GM12878 (cell line): ENCODE measurements at regions not wholly inside any gene's neighbourhood (a gene's known extent, or its start where the extent isn't known, plus 50 kb on each side); places are given as distances from the start of the nearest gene placed in this dataset.

ENCODE experiments used
- ATAC-seq: fragments of 200-7000 bp; cut with Tn5 transposase; 3 replicates; pipeline ENCODE4 v1.9.1; 2020; ENCODE audit warnings: mild to moderate bottlenecking, moderate library complexity
- BruUV-seq: library from RNA; stranded (reverse); fragments of 400-500 nt; replicated peaks from 2 replicates; lab custom pipeline; 2021; lab: Mats Ljungman, UMichigan
- CTCF ChIA-PET: fragments of 300-600 bp; sonication (Branson Sonifier 250); formaldehyde crosslinking; extraction: SDS; loops from one replicate; lab custom pipeline; 2021; ENCODE audit warnings: inconsistent platforms; lab: Yijun Ruan, JAX
- POLR2A ChIA-PET: fragments of 350-600 bp; formaldehyde crosslinking; extraction: SDS; loops from one replicate; lab custom pipeline; 2021; ENCODE audit warnings: inconsistent platforms; lab: Charles Lee
- RAD21 ChIA-PET: fragments of 300-600 bp; sonication (Branson Sonifier 250); formaldehyde crosslinking; loops from one replicate; lab custom pipeline; 2023; ENCODE audit warnings: antibody characterized with exemption; ENCODE audit not compliant: unreplicated experiment; lab: Charles Lee
- SMC1A ChIA-PET: fragments of 300-600 bp; sonication (Branson Sonifier 250); formaldehyde crosslinking; loops from one replicate; lab custom pipeline; 2023; ENCODE audit not compliant: unreplicated experiment, uncharacterized antibody; lab: Charles Lee
- DNase-seq: peaks from one replicate; pipeline ENCODE4 v3.0.0-alpha.2; 2011; ENCODE audit warnings: low read depth, low spot score
- FAIRE-seq: peaks from 3 replicates; lab custom pipeline; 2011; peaks lifted over from hg19 to GRCh38; lab: Jason Lieb, UNC
- H2AFZ ChIP-seq: 2 replicates; pipeline ENCODE4 v1.6.0; 2011; ENCODE audit warnings: low read depth, low read length, control low read depth; ENCODE audit not compliant: control insufficient read depth
- H3K27ac ChIP-seq: 2 replicates; pipeline ENCODE4 v1.5.1; 2011; ENCODE audit warnings: control low read depth; ENCODE audit not compliant: control insufficient read depth, insufficient read depth
- H3K27me3 ChIP-seq, 2 experiments: replicated peaks in 1 of 2; 2 replicates each; pipeline versions ENCODE4 v1.6.0 to v1.6.1; 2011; ENCODE audit warnings: low read length in 1 of 2; ENCODE audit not compliant: control insufficient read depth in 2 of 2, insufficient read depth in 2 of 2
- H3K36me3 ChIP-seq, 2 experiments: 2 replicates each; pipeline ENCODE4 v1.5.1; 2011; ENCODE audit warnings: low read length in 1 of 2; ENCODE audit not compliant: control insufficient read depth in 2 of 2, insufficient read depth in 2 of 2
- H3K4me1 ChIP-seq: 2 replicates; pipeline ENCODE4 v1.6.1; 2011; ENCODE audit warnings: mild to moderate bottlenecking, low read length, moderate library complexity, mixed read lengths; ENCODE audit not compliant: control insufficient read depth, insufficient read depth
- H3K4me2 ChIP-seq: 2 replicates; pipeline ENCODE4 v1.6.0; 2011; ENCODE audit warnings: control low read depth; ENCODE audit not compliant: control insufficient read depth, insufficient read depth
- H3K4me3 ChIP-seq: fragments of 200-600 bp; sonication (generic); 2 replicates; pipeline ENCODE4 v1.5.1; 2016
- H3K79me2 ChIP-seq: 2 replicates; pipeline ENCODE4 v1.6.0; 2011; ENCODE audit warnings: low read length; ENCODE audit not compliant: control insufficient read depth, insufficient read depth
- H3K9ac ChIP-seq: 2 replicates; pipeline ENCODE4 v1.8.0; 2011; ENCODE audit warnings: low read length, control low read depth, mixed read lengths; ENCODE audit not compliant: control insufficient read depth, insufficient read depth
- H3K9me3 ChIP-seq: replicated peaks from 3 replicates; pipeline ENCODE4 v1.5.1; 2011; ENCODE audit warnings: mild to moderate bottlenecking, low read length; ENCODE audit not compliant: control insufficient read depth, insufficient read depth
- H4K20me1 ChIP-seq: 2 replicates; pipeline ENCODE4 v1.6.0; 2011; ENCODE audit not compliant: control insufficient read depth, insufficient read depth
- CREM ChIP-seq: IDR thresholded peaks from 2 replicates; pipeline ENCODE4 v1.6.1; 2014; ENCODE audit warnings: antibody characterized with exemption, low read depth
- CTCF ChIP-seq, 3 experiments: IDR thresholded peaks in 2 of 3; conservative IDR thresholded peaks in 1 of 3; 2 replicates each; pipeline ENCODE4 v1.5.1; 2011; ENCODE audit warnings: low read depth in 3 of 3, low read length in 3 of 3, mild to moderate bottlenecking in 3 of 3, control low read depth in 2 of 3, moderate library complexity in 2 of 3, inconsistent platforms in 1 of 3, mixed read lengths in 1 of 3; ENCODE audit not compliant: control insufficient read depth in 2 of 3, insufficient read depth in 1 of 3; ENCODE audit errors: extremely low read depth in 1 of 3
- MAX ChIP-seq: IDR thresholded peaks from 2 replicates; pipeline ENCODE4 v1.6.1; 2012; ENCODE audit warnings: low read depth, low read length, improper control_type of control experiment
- WGBS: methylation state at CpG from one replicate; pipeline ENCODE4 v1.1.6; 2016; ENCODE audit warnings: low lambda C conversion rate; ENCODE audit not compliant: insufficient replicate concordance, insufficient coverage; ENCODE audit errors: missing lambda C conversion rate; 5-methylcytosine and 5-hydroxymethylcytosine counted together
- in situ Hi-C: fragments of 300-500 bp; cut with MboI; formaldehyde crosslinking; loops from 9 replicates; pipeline ENCODE4 v1.14.3; 2018; ENCODE audit warnings: mixed read lengths
- intact Hi-C: fragments of 100-400 bp; cut with micrococcal nuclease; formaldehyde crosslinking; loops from one replicate; pipeline ENCODE4 v1.14.2; 2022; ENCODE audit not compliant: unreplicated experiment

- TF ChIP-seq MAX, result no peak
Measured at GRCh38 chr21:25361765-25362164, 245.5 kb downstream of the MRPL39 start (continued).

DNA sequence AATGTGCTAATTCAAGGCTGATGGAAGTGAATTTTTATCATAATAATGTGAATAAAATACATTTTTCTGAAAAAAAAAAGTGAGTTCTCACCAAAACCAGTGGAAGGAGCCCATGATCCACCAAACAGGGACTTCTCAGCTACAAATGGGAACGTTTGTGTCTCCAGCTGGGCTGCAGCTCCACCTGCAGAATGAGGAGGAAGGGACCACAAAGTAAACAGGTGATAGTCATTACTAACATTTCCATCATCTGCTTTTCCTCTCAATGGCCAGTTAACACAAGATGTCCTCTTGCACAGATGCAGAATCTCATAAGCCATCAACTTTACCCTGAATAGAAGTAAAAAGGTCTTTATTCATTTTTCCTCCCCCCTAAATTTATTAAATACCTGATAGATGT is 246.2 kb downstream of the MRPL39 start:
- DNase-seq, result no peak
- no peaks in the 10 kb centered on the region for H3K36me3 ChIP-seq
- ChIA-PET RAD21 (interaction anchor here (0.7 kb wide), 1 partner anchor 9 kb away, joined by 3 read pairs; no protein-coding TSS in a partner anchor), CTCF (interaction anchor here (0.6 to 1.7 kb wide), 9 partner anchors 10 to 1070 kb away, joined by 3 to 8 read pairs (median 4); no protein-coding TSS in a partner anchor), POLR2A (no interaction called here), SMC1A (interaction anchor here (0.9 to 2.4 kb wide), 5 partner anchors 9 to 25 kb away, joined by 3 to 7 read pairs (median 5); no protein-coding TSS in a partner anchor)
- no peak overlapping the region for H3K4me2 ChIP-seq
- H3K4me1 ChIP-seq, result no peaks in the 10 kb centered on the region
- WGBS, result 0% methylated on average over 1 of the region's 1 CpG
- H3K9ac ChIP-seq, result no peak overlapping the region
- intact Hi-C loops (no loop called here), in situ Hi-C loops (no loop called here)
- no peaks in the 10 kb centered on the region; the same call in 2 of the 3 replicates for H3K9me3 ChIP-seq
- TF ChIP-seq CTCF (IDR thresholded peaks at IDR 0.05 in 2 of 3, conservative IDR thresholded peaks at IDR 0.05 in 1 of 3; ENCODE audit: control insufficient read depth in 2 of 3, extremely low read depth in 1 of 3, insufficient read depth in 1 of 3, low read depth in 3 of 3, low read length in 3 of 3), result 0 out of 6 replicates have a peak, but pooled peaks of 1 of the 3 experiments have one; percentile 4
- TF ChIP-seq CREM, result no peak
- no peaks in the 10 kb centered on the region for H3K79me2 ChIP-seq
- BruUV-seq, result no TSS peak
- ATAC-seq, result no peak
- FAIRE-seq, result no peak
- no peaks in the 10 kb centered on the region for H4K20me1 ChIP-seq
- no peaks in the 10 kb centered on the region for H3K27me3 ChIP-seq
- no peak overlapping the region for H2AFZ ChIP-seq
- H3K27ac ChIP-seq, result no peak overlapping the region
- H3K4me3 ChIP-seq, result no peak overlapping the region
